Transverse colon (tissue), 4 donors: ENCODE measurements at regions not wholly inside any gene's neighbourhood (a gene's known extent, or its start where the extent isn't known, plus 50 kb on each side); places are given as distances from the start of the nearest gene placed in this dataset.

Experiments
- DNase-seq: peaks from one replicate; pipeline ENCODE4 v3.0.0-alpha.2; 2019
- H3K27ac ChIP-seq, 4 donors: fragments of 200-600 bp; sonication (generic); 2 replicates each; pipeline ENCODE4 v1.5.1; 2016 to 2018; ENCODE audit warnings: inconsistent platforms in 4 of 4
- H3K27me3 ChIP-seq: fragments of 200-600 bp; sonication (generic); 2 replicates; pipeline ENCODE4 v1.5.1; 2017; ENCODE audit warnings: inconsistent platforms
- H3K36me3 ChIP-seq, 4 donors: fragments of 200-600 bp; sonication (generic); 2 replicates each; pipeline ENCODE4 v1.5.1; 2017 to 2019; ENCODE audit warnings: inconsistent platforms in 4 of 4
- H3K4me1 ChIP-seq, 4 donors: fragments of 200-600 bp; sonication (generic); 2 replicates each; pipeline ENCODE4 v1.5.1; 2017 to 2020; ENCODE audit warnings: inconsistent platforms in 4 of 4
- H3K4me3 ChIP-seq, 4 donors: fragments of 200-600 bp; sonication (generic); 1 replicate in 1 of 4; 2 replicates in 3 of 4; pipeline versions ENCODE4 v1.5.1 to v1.6.1; 2017 to 2019; ENCODE audit warnings: inconsistent platforms in 4 of 4
- H3K9me3 ChIP-seq, 2 donors: fragments of 200-600 bp; sonication (generic); 2 replicates each; pipeline ENCODE4 v1.5.1; 2017 to 2019; ENCODE audit warnings: inconsistent platforms in 2 of 2
- EP300 ChIP-seq: sonication (generic); formaldehyde crosslinking; IDR thresholded peaks from one replicate; pipeline ENCODE4 v1.6.1; 2017; ENCODE audit warnings: antibody characterized with exemption, low read depth
- POLR2A ChIP-seq: fragments of 450-650 bp; IDR thresholded peaks from one replicate; pipeline ENCODE4 v1.6.1; 2016; ENCODE audit warnings: antibody characterized with exemption, mild to moderate bottlenecking, moderate library complexity
- POLR2AphosphoS5 ChIP-seq, 3 donors: sonication (generic); formaldehyde crosslinking; IDR thresholded peaks; one replicate each; pipeline ENCODE4 v1.6.1; 2016; ENCODE audit warnings: antibody characterized with exemption in 3 of 3
- WGBS, 2 donors: methylation state at CpG; one replicate each; pipeline ENCODE4 v1.1.5; 2018; ENCODE audit warnings: low coverage in 1 of 2; 5-methylcytosine and 5-hydroxymethylcytosine counted together
- in situ Hi-C, 4 donors: fragments of 200-750 bp; cut with MboI; loops; one replicate each; pipeline versions ENCODE4 v1.15.0 to v1.15.1; 2017; ENCODE audit warnings: low sequenced_read_pairs in 3 of 4, low pct_ligation_motif_present in 1 of 4, low pct_unique_long_range_greater_than_20kb in 1 of 4
- intact Hi-C: fragments of 100-400 bp; cut with DNase I; formaldehyde crosslinking; loops from one replicate; pipeline ENCODE4 v1.15.1; 2023; ENCODE audit warnings: low total_unique reads
- TF ChIP-seq, protein P1 (sequence below), 5 experiments: fragments of 200-600 bp in 3 of 5; fragments of 450-650 bp in 2 of 5; sonication (generic) in 3 of 5; IDR thresholded peaks; 1 replicate in 2 of 5; 2 replicates in 3 of 5; pipeline ENCODE4 v1.5.1; 2016 to 2017; ENCODE audit warnings: antibody characterized with exemption in 5 of 5, inconsistent platforms in 3 of 5, mild to moderate bottlenecking in 2 of 5, moderate library complexity in 1 of 5

DNA sequence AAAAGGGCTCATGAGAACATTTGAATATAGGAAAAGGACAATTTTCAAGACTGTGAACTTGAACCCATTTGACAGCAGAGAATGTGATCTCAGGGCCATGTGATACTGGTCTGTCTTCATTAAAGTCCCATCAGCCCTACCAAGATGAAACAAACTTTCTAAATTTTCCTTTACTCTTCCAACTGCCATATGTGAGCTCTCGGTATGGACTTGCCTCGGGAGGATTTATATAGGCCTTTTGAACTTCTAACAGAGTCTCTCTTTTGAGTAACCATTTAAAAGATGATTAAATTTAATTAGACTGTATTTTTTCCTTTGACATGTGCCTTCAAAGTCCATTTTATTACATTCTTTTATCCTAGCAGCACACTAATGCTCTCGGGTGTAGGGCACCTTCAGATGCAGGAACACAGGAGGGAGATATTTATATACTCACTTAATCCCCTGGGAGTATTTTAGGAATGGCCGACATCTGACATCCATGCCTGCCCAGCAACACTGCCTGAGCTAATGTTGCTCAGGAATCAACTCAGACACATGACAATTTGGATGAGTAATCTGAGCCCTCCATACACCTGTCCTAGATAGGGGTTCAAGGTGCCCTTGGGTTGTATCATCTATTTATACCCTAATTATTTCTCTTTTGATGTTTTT, 155.0 kb downstream of the SLC7A11 start:
- TF ChIP-seq EP300: no peak
- no peak for TF ChIP-seq POLR2A
- TF ChIP-seq, protein P1, sequence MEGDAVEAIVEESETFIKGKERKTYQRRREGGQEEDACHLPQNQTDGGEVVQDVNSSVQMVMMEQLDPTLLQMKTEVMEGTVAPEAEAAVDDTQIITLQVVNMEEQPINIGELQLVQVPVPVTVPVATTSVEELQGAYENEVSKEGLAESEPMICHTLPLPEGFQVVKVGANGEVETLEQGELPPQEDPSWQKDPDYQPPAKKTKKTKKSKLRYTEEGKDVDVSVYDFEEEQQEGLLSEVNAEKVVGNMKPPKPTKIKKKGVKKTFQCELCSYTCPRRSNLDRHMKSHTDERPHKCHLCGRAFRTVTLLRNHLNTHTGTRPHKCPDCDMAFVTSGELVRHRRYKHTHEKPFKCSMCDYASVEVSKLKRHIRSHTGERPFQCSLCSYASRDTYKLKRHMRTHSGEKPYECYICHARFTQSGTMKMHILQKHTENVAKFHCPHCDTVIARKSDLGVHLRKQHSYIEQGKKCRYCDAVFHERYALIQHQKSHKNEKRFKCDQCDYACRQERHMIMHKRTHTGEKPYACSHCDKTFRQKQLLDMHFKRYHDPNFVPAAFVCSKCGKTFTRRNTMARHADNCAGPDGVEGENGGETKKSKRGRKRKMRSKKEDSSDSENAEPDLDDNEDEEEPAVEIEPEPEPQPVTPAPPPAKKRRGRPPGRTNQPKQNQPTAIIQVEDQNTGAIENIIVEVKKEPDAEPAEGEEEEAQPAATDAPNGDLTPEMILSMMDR (IDR thresholded peaks at IDR 0.05): no peak
- no peak for TF ChIP-seq POLR2AphosphoS5 (IDR thresholded peaks at IDR 0.05)
- Histone ChIP-seq H3K36me3 (no peaks in the 10 kb centered on the region), H3K4me1 (no peaks in the 10 kb centered on the region), H3K4me3 (no peak overlapping the region), H3K27ac (no peak overlapping the region), H3K9me3 (no peaks in the 10 kb centered on the region), H3K27me3 (no peaks in the 10 kb centered on the region)
- DNase-seq: no peak
- 70 to 87% methylated on average over 3 to 4 of the region's 4 CpGs for WGBS, 2 donors
- in situ Hi-C loops (no loop called here), intact Hi-C loops (no loop called here)

DNA sequence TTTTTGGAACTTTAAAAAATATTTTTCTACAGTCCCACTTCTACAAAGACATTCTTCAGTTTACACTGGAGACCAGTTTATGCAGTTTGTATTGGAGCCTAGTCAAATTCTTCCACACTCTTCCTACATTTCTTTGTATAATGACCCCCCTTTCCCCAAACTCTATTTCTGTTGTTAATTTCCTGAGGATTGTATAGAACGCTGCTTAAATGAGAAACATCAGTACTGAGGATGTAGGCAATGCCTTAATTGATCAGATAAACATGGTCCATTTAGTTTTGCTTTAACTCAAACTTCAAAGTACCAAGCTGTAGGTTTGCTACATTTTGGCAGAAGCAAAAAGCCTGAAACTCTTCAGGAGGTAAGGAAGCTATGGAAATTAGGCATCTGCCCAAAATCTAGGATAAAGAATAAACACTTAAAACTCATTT, 155.5 kb downstream of the SLC7A11 start:
- Histone ChIP-seq H3K27me3 (no peaks in the 10 kb centered on the region), H3K9me3 (no peaks in the 10 kb centered on the region), H3K36me3 (no peaks in the 10 kb centered on the region), H3K4me1 (no peaks in the 10 kb centered on the region), H3K4me3 (no peak overlapping the region), H3K27ac (no peak overlapping the region)
- WGBS, 2 donors: 33 to 60% methylated on average over 1 of the region's 1 CpG
- in situ Hi-C loops: no loop called here
- TF ChIP-seq POLR2A (no peak), POLR2AphosphoS5 (IDR thresholded peaks at IDR 0.05) (no peak), EP300 (no peak)
- TF ChIP-seq, protein P1 (IDR thresholded peaks at IDR 0.05): no peak
- intact Hi-C loops: no loop called here
- no peak for DNase-seq

DNA sequence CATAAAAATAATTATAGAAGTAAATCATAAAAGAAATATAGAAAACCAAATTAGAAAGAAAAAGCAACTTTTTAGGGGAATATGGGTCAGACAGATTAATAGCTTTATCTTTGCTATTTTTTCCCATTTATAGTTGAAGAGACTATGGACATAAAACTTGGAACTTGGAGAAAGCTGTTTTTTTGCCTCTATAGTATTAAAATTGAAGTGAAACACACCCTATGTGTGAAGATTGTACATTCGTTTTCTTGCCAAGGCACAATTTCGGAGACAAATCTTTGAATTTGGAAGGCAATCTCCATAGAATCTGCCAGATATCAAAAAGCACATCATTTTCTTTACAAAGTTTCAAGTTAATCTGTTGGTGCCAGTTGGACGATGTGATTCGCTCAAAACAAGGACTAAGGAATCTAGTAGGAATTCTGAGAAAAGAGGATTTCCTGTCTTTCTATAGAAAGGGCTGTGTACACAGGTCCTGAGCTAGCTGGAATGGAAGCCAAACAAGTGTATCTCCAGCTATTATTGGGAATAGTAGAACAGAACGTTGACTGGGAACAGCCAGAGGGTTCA, 156.3 kb downstream of the SLC7A11 start:
- TF ChIP-seq, protein P1 (IDR thresholded peaks at IDR 0.05): no peak
- no peak for TF ChIP-seq POLR2AphosphoS5 (IDR thresholded peaks at IDR 0.05)
- TF ChIP-seq POLR2A: no peak
- TF ChIP-seq EP300: no peak
- intact Hi-C loops (no loop called here), in situ Hi-C loops (no loop called here)
- H3K4me3 ChIP-seq: no peak overlapping the region
- no peaks in the 10 kb centered on the region for H3K9me3 ChIP-seq
- no peaks in the 10 kb centered on the region for H3K36me3 ChIP-seq
- H3K27ac ChIP-seq: no peak overlapping the region
- no peaks in the 10 kb centered on the region for H3K27me3 ChIP-seq
- WGBS, 2 donors: 70 to 82% methylated on average over 5 of the region's 5 CpGs
- H3K4me1 ChIP-seq: no peaks in the 10 kb centered on the region
- DNase-seq: no peak

- no peaks in the 10 kb centered on the region for H3K9me3 ChIP-seq
- in situ Hi-C loops: no loop called here
- 71 to 88% methylated on average over 1 to 4 of the region's 4 CpGs for WGBS, 2 donors
Observed at GRCh38 chr4:138078751-138079520, 163.2 kb downstream of the SLC7A11 start.

More at GRCh38 chr4:138078751-138079520, 163.2 kb downstream of the SLC7A11 start:
- H3K27me3 ChIP-seq: no peaks in the 10 kb centered on the region
- intact Hi-C loops: no loop called here
- H3K36me3 ChIP-seq: no peaks in the 10 kb centered on the region
- TF ChIP-seq POLR2AphosphoS5 (IDR thresholded peaks at IDR 0.05): no peak
- TF ChIP-seq, protein P1 (IDR thresholded peaks at IDR 0.05): no peak
- no peak for TF ChIP-seq POLR2A
- no peak overlapping the region for H3K4me3 ChIP-seq
- DNase-seq: no peak
- H3K4me1 ChIP-seq: no peaks in the 10 kb centered on the region
- H3K27ac ChIP-seq: no peak overlapping the region
